ENCODE measurements at regions not wholly inside any gene's neighbourhood (a gene's known extent, or its start where the extent isn't known, plus 50 kb on each side); places are given as distances from the start of the nearest gene placed in this dataset.
A peak's percentile ranks its signal among the peaks of the same experiment; 100 is the strongest.

DNA sequence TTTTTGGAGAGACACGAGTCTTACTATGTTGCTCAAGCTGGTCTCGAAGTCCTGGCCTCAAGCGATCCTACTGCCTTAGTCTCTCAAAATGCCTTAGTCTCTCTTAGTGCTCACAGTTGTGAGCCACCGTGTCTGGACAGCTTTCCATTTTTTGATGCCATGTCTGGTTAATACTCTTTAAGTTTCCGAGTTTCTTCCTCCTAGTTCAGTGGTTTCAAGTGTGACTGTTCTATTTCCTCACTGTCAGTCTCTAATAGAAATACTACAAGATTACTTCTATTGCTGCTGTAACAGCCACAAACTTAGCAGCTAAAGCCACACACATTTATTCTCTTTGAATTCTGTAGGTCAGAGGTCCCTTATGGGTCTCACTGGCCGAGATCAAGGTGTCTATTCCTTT, 125.1 kb upstream of the MGAT5 start:
- H3K4me2 ChIP-seq (replicated peaks; ENCODE audit: low read depth, low read length, poor library complexity, severe bottlenecking) = peak overlapping the region; percentile 46
- H3K4me1 ChIP-seq (ENCODE audit: control insufficient read depth in 2 of 2, insufficient read depth in 2 of 2, low read length in 2 of 2) = peaks cover 59 to 68% of the 10 kb centered on the region in 2 donors
- peak overlapping the region; percentile 28 for H3K27ac Mint-ChIP-seq
- H3K4me1 Mint-ChIP-seq = peaks cover 80% of the 10 kb centered on the region
- POLR2A ChIA-PET = interaction anchor here (0.6 to 1.2 kb wide), 2 partner anchors 27 to 88 kb away, joined by 3 to 5 read pairs; no protein-coding TSS in a partner anchor
- intact Hi-C loops (cut with micrococcal nuclease) = loop anchor here (5.0 to 10.0 kb wide), 2 partner anchors 34 to 606 kb away; no protein-coding TSS in a partner anchor
- H3K9ac ChIP-seq (ENCODE audit: low read length) = peak overlapping the region; percentile 12
- peak overlapping the region in 1 of 5 experiments; percentile 2 for H3K4me3 ChIP-seq (ENCODE audit: control extremely low read depth in 1 of 5, extremely low read depth in 1 of 5, insufficient read depth in 1 of 5, low read depth in 2 of 5, low read length in 4 of 5)
- TF ChIP-seq CTCF (IDR thresholded peaks at IDR 0.05) = no peak
- no peak for TF ChIP-seq EZH2 (IDR thresholded peaks at IDR 0.05; ENCODE audit: borderline replicate concordance, insufficient read depth, low read depth, low read length, poor library complexity, severe bottlenecking)
- H3K36me3 ChIP-seq (replicated peaks in 1 of 2; ENCODE audit: control extremely low read depth in 1 of 2, control insufficient read depth in 1 of 2, extremely low read depth in 1 of 2, insufficient read depth in 2 of 2, low read length in 1 of 2) = peaks cover 0 to 12% of the 10 kb centered on the region in 2 experiments
- H3K9me3 ChIP-seq (ENCODE audit: control extremely low read depth in 1 of 3, control insufficient read depth in 2 of 3, insufficient read depth in 1 of 3, low read length in 2 of 3) = peaks cover 0 to 10% (median 0%) of the 10 kb centered on the region in 3 donors
- no peak overlapping the region for H2AFZ ChIP-seq (ENCODE audit: insufficient read depth, low read depth, low read length, poor library complexity, severe bottlenecking)
- peaks cover 89% of the 10 kb centered on the region for H4K20me1 ChIP-seq (ENCODE audit: control insufficient read depth, insufficient read depth, low read length, poor library complexity, severe bottlenecking)
- ATAC-seq (ENCODE audit: low read depth) = no peak
- CTCF ChIA-PET = interaction anchor here (0.8 to 14.5 kb wide), 9 partner anchors 9 to 284 kb away, joined by 3 to 398 read pairs (median 7); no protein-coding TSS in a partner anchor
- no peaks in the 10 kb centered on the region for H3K27me3 ChIP-seq (replicated peaks in 1 of 4; ENCODE audit: control extremely low read depth in 1 of 4, control insufficient read depth in 3 of 4, insufficient read depth in 4 of 4, low read length in 3 of 4)
- H3K9me3 Mint-ChIP-seq (ENCODE audit: insufficient read depth) = no peaks in the 10 kb centered on the region
- H3K27me3 Mint-ChIP-seq = no peaks in the 10 kb centered on the region
- peak overlapping the region in 1 of 2 donors; percentile 65 for H3K27ac ChIP-seq (ENCODE audit: low read length in 2 of 2)
- peak overlapping the region; percentile 20 for H3K4me3 Mint-ChIP-seq
- WGBS (ENCODE audit: insufficient coverage) = 70% methylated on average over 5 of the region's 6 CpGs
- peaks cover 100% of the 10 kb centered on the region for H3K79me2 ChIP-seq (ENCODE audit: control insufficient read depth, insufficient read depth, low read length)
- DNase-seq = no peak

DNA sequence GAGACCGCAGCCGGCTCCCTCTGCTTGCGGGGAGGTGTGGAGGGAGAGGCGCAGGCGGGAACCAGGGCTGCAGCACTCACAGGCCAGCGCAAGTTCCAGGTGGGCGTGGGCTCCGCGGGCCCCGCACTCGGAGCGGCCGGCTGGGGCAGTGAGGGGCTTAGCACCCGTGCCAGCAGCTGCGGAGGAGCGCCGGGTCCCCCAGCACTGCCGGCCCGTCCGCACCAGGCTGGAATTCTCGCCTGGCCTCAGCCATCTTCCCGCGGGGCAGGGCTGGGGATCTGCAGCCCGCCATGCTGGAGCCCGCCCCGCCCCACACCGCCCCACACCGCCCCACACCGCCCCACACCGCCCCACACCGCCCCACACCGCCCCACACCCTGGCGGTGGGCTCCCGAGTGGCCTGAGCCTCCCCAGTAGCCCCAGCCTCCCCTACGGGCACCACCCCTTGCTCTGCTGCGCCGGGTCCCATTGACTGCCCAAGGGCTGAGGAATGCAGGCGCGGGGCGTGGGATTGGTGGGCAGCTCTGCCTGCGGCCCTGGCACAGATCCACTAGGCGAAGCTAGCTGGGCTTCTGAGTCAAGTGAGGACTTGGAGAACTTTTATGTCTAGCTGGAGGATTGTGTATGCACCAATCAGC, 123.9 kb upstream of the MGAT5 start:
- Histone ChIP-seq H2AFZ (ENCODE audit: insufficient read depth, low read depth, low read length, poor library complexity, severe bottlenecking) (no peak overlapping the region), H3K9ac (ENCODE audit: low read length) (no peak overlapping the region), H3K79me2 (ENCODE audit: control insufficient read depth, insufficient read depth, low read length) (peaks cover 100% of the 10 kb centered on the region), H3K9me3 (ENCODE audit: control extremely low read depth in 1 of 3, control insufficient read depth in 2 of 3, insufficient read depth in 1 of 3, low read length in 2 of 3) (peaks cover 0 to 10% (median 0%) of the 10 kb centered on the region in 3 donors), H3K27ac (ENCODE audit: low read length in 2 of 2) (no peak overlapping the region), H3K27me3 (replicated peaks in 1 of 4; ENCODE audit: control extremely low read depth in 1 of 4, control insufficient read depth in 3 of 4, insufficient read depth in 4 of 4, low read length in 3 of 4) (no peaks in the 10 kb centered on the region), H3K4me3 (ENCODE audit: control extremely low read depth in 1 of 5, extremely low read depth in 1 of 5, insufficient read depth in 1 of 5, low read depth in 2 of 5, low read length in 4 of 5) (no peak overlapping the region), H3K4me2 (replicated peaks; ENCODE audit: low read depth, low read length, poor library complexity, severe bottlenecking) (no peak overlapping the region), H3K36me3 (replicated peaks in 1 of 2; ENCODE audit: control extremely low read depth in 1 of 2, control insufficient read depth in 1 of 2, extremely low read depth in 1 of 2, insufficient read depth in 2 of 2, low read length in 1 of 2) (peaks cover 0 to 14% of the 10 kb centered on the region in 2 experiments), H3K4me1 (ENCODE audit: control insufficient read depth in 2 of 2, insufficient read depth in 2 of 2, low read length in 2 of 2) (peaks cover 59% of the 10 kb centered on the region in 2 donors), H4K20me1 (ENCODE audit: control insufficient read depth, insufficient read depth, low read length, poor library complexity, severe bottlenecking) (peaks cover 89% of the 10 kb centered on the region)
- no peaks in the 10 kb centered on the region for H3K9me3 Mint-ChIP-seq (ENCODE audit: insufficient read depth)
- CTCF ChIA-PET = interaction anchor here (0.8 to 8.4 kb wide), 5 partner anchors 10 to 281 kb away, joined by 3 to 58 read pairs (median 5); no protein-coding TSS in a partner anchor
- intact Hi-C loops (cut with micrococcal nuclease) = loop anchor here (5.0 to 10.0 kb wide), 2 partner anchors 32 to 605 kb away; no protein-coding TSS in a partner anchor
- no peak for ATAC-seq (ENCODE audit: low read depth)
- no peaks in the 10 kb centered on the region for H3K27me3 Mint-ChIP-seq
- WGBS (ENCODE audit: insufficient coverage) = 98% methylated on average over 35 of the region's 42 CpGs
- POLR2A ChIA-PET = no interaction called here
- TF ChIP-seq EZH2 (IDR thresholded peaks at IDR 0.05; ENCODE audit: borderline replicate concordance, insufficient read depth, low read depth, low read length, poor library complexity, severe bottlenecking) (no peak), CTCF (IDR thresholded peaks at IDR 0.05) (no peak)
- peak overlapping the region; percentile 62 for H3K27ac Mint-ChIP-seq
- peaks cover 78% of the 10 kb centered on the region for H3K4me1 Mint-ChIP-seq
- no peak for DNase-seq
- H3K4me3 Mint-ChIP-seq = no peak overlapping the region
